Kidney capillary endothelial cell (primary cell): ENCODE measurements at regions not wholly inside any gene's neighbourhood (a gene's known extent, or its start where the extent isn't known, plus 50 kb on each side); places are given as distances from the start of the nearest gene placed in this dataset.
"Not testable (repeated sequence)": the region's sequence is repeated elsewhere in the genome, so short reads cannot be mapped to it uniquely, and the experiment has no call there.

Experiments
- DNase-seq: peaks from one replicate; pipeline ENCODE4 v3.0.0-alpha.2; 2018; ENCODE audit warnings: low spot score

DNA sequence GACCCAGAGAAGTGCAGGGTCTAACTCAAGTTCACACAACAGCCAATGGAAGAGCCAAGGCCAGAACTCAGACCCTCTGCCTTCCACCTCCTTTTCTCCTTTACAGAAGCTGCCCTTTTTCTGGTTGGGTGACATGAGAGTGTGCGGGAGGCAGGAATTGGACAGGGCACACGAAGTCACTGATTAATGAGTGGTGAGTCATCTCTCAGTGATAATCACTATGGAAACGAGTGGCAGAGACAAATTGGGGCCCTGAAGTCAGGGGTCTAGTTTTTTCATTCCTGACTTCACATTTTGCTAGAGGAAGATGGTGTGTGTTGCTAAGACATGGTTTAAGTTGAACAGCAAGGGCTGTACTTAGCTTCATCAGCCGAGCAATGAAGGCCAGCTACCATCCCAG is 312.7 kb upstream of the CCL2 start:
- no peak for DNase-seq

DNA sequence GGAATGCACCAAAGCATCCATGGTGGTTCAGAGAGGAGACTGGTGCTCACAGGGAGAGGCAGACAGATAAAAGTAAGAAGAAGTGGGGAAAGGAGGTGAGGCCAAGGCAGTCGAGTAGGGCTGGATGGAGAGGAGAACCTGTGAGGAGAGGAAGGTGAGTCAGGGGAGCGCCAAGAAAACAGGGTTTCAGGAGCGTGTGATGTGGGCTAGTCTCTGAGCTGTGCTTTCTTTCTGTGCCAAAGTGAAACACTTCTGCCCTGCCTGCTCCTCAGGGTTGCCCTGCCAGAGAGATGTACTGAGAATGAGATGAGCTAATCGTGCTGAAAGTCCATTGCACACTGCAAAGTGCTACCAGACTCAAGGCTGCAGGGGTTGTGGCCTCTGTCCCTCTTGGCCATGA is 310.7 kb upstream of the CCL2 start:
- DNase-seq: no peak

- DNase-seq: no peak
Observed at GRCh38 chr17:33944826-33945225, 310.3 kb upstream of the CCL2 start.

DNA sequence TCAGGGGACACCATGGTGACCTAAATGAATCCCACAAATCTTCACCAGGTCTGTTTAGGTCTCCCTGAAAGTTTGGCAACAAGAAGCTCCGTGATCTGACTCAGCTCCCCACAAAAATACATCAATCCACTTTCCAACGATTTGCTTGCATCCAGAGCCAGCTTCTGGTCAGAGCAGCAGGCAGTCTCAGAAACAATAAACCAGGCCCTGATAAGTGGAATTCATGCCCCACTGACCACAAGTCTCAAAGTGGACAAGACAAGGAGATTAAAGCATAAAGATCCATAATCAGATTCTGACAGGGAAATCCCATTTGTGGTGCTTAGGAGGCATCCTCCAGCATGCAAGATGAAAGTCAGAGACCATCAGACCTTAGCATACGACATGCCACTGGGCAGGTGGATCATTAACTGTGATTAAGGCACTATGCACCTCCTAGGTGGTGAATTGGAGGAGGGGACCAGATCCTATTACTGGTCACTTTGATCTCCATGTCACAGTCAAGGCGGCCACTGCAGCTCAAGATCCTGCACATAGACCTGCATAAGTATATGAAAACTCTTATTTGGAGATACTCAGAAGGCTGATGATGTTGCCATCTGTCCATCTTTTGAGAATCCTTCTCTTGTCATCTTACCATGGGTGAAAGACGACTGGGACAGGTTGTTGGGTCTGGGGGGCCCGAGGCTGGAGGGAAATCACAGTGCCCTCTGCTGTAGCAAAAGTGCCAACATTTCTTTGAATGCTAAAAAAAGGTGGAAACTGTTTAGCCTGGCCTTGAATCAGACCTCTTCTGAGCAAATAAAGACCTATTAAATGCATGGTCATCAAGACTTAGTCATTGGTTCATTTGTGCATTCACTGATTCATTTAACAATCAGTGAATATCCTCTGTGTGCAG is 309.2 kb upstream of the CCL2 start:
- DNase-seq: no peak

DNA sequence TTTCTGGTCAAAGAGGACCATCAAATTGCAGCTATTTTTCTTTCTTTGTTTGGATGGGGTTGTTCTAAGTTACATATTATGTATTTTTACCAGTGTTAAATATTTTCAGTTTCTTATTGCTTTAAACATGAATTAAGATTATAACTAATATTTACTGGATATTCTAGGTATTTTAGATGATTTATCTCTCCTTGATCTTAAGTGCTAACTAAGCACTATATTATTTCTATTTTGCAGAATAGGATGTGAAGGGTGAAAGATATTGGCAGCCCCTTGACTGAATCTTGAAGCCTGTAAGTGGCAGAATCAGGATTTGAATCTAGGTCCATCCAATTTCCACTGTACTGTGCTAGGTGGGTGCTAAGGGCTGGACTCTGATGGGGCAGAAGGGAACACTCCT is 307.3 kb upstream of the CCL2 start:
- no peak for DNase-seq

DNA sequence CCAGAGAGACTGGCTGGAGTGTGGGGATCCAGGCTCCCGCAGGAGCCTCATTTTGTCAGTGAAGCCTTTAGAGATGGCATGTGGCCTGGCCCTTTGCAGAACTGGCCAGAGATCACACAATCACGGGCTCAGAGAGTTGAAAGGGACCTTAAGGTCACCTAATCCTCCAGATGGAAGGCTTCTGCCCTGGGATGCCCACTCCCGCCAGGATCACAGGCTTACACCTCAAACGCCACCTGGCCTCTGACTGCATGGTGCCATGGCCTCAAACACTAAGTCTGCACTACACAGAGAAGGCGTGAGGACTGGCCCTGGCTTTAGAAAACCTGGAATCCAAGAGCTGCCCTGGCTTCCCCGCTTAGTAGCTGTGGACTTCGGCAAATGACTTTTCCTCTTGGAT is 306.8 kb upstream of the CCL2 start:
- no peak for DNase-seq

DNA sequence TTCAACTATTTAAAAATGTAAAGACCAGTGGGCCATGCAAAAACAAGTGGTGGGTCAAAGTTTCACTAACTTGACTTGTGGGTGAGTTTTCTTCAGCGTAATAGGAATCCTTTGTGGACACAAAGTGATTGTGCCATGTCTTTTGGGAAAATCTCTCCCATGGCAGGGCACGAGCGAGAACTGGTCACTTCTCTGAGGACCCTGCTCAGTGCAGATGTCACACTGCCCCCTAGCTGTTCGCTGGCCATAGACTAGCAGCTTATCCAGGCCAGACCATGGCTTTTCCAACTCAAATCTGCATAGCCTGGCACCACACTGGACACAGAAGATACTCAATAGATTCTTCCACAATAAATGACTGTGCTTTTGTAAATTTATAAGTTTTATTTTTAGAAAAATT is 306.0 kb upstream of the CCL2 start:
- no peak for DNase-seq

GRCh38 chr17:33950061-33950460 is 305.0 kb upstream of the CCL2 start:
- DNase-seq: no peak

DNA sequence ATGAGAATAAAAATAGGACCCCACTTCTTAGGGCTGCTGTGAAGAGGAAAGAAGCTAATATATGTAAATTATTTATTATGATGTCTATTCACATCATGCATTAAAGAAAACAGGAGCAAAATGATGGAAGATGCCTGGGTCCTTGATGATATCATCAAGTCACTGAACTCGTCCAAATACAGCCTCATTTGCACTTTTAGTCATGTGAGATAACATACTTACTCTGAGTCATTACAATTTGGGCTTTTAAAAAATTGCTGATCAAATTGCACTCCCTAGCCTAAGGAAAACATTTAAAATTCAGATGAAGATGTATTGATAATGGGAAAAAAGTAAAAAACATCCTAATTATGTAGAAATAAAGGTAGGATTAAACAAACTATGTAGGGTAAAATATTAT is 302.7 kb upstream of the CCL2 start:
- no peak for DNase-seq

- DNase-seq: no peak
Observed at GRCh38 chr17:33954597-33954996, 300.5 kb upstream of the CCL2 start.

GRCh38 chr17:33955461-33955860 is 299.6 kb upstream of the CCL2 start:
- DNase-seq: no peak

- not testable (repeated sequence) for DNase-seq
Observed at GRCh38 chr17:33959098-33959497, 296.0 kb upstream of the CCL2 start.

- no peak for DNase-seq
Observed at GRCh38 chr17:33962857-33963655, 292.0 kb upstream of the CCL2 start.

- DNase-seq: no peak
Observed at GRCh38 chr17:33964344-33964979, 290.6 kb upstream of the CCL2 start.

DNA sequence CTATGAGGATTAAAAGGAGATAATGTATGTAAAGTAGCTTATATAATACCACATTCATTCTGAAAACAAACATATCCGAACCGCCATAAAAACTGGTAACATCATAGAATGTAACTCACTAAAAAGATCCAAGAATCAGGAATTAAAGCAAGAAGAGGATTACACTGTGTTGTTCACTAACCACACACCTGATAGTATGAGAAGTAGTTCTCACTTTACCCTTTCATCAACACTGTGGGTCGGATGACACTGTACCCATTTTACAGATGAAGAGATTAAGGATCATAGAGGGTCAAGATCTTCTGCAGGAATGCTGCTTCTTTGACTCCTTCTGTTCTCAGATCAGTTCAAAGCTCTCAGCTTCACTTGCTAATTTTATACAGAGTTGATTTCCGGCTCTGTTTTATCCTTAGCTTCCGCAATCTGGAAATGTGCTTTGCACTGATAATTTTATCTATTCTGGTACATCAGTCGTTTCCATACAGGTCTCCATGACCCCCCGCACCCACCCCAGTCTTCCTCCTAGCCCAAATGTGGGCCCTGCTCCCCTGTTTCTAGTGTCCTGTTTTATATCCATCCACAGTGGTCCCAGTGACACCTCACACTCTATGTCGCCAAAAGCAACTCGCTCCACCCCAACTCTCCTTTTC is 288.6 kb upstream of the CCL2 start:
- DNase-seq: no peak

- no peak for DNase-seq
Observed at GRCh38 chr17:33967608-33968349, 287.3 kb upstream of the CCL2 start.

GRCh38 chr17:33968350-33969044 is 286.6 kb upstream of the CCL2 start:
- DNase-seq: no peak

GRCh38 chr17:33970279-33970678 is 284.8 kb upstream of the CCL2 start:
- DNase-seq: no peak

DNA sequence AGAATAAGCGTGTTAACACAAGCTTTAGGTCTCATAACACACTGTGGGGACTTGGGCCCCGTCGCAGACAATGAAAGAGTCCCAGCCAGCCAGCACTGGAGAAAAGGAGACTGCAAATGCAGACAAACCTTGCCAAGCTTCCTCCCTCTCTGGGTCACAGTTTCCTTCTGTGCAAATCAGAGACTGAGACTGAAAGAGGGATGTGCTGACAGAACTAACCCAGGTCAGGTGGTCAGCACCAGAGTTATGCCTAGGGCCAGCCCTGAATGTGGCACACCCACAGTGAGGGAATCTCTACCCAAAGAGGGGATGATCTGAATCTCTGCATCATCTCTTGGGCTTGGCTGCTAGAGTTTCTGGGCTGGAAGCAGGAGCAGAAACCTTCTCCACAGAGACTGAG is 282.3 kb upstream of the CCL2 start:
- no peak for DNase-seq

DNA sequence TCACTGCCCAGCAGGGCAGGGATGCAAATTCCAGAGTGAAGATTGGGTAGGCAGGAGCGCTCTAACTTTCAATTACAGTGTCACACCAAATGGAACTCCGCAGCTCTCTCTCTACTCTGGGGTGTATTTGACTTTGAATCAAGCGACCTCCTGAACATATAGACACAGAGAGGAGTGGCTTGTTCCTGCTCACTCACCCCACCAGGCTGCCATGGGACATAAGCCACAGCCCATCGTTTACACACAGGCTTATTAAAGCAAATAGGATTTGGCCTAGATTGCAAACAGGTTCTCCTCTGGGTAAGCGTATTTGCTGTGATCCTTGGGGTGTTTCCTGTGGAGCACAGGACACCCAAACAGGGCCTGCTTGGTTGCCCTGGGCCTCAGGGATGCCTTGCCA is 281.6 kb upstream of the CCL2 start:
- no peak for DNase-seq

DNA sequence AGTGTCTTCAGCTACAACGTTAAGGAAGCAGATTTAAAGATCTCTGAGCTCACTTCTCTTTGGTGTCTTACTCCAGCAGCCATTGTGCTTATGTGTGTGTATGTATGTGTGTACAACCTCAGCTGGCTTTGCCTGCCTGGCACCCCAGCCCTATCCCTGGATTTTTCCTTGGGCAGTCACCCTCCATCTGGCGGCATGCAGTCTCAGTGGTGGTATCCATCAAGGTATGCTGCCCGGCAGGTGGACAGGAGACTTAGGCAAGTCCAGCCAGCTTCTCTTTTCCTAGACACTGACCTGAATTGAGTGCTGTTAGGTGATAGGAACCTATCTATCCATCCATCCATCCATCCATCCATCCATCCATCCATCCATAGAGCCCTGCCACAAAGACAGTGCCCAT is 280.8 kb upstream of the CCL2 start:
- DNase-seq: no peak
